ENCODE measurements at regions not wholly inside any gene's neighbourhood (a gene's known extent, or its start where the extent isn't known, plus 50 kb on each side); places are given as distances from the start of the nearest gene placed in this dataset.

DNA sequence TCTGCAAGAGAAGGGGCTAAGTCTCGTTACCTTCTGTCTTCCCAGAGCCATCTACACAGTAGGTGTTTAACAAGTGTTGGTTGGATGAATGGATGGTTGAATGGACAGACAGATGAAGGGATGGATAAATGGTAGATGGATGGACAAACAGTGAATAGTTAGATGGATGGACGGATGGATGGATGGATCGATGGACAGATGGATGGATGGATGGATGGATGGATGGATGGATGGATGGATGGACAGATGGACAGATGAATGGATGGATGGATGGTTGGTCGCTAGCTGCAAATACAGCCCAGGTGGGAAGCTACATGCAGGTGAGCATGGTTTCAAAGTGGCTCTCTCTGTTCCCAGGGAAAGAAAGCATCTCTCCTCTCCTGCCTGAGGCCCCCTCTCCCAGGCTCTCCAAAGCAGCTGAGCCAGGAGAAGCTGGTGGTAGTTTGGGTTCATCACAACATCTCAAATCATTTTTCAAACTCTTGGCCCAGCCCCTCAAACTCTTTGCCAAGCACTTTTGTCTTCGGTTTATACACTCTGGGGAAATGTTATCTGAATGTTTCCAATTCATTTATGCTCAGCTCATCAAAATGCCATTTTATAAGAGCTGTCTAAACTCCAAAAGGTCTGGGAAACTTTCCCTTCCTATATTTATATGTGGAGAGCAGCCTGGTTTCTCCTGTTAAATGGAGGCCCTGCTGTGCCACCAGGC, 192.7 kb downstream of the ANAPC1 start:
- TF ChIP-seq, protein P1, sequence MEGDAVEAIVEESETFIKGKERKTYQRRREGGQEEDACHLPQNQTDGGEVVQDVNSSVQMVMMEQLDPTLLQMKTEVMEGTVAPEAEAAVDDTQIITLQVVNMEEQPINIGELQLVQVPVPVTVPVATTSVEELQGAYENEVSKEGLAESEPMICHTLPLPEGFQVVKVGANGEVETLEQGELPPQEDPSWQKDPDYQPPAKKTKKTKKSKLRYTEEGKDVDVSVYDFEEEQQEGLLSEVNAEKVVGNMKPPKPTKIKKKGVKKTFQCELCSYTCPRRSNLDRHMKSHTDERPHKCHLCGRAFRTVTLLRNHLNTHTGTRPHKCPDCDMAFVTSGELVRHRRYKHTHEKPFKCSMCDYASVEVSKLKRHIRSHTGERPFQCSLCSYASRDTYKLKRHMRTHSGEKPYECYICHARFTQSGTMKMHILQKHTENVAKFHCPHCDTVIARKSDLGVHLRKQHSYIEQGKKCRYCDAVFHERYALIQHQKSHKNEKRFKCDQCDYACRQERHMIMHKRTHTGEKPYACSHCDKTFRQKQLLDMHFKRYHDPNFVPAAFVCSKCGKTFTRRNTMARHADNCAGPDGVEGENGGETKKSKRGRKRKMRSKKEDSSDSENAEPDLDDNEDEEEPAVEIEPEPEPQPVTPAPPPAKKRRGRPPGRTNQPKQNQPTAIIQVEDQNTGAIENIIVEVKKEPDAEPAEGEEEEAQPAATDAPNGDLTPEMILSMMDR (conservative IDR thresholded peaks at IDR 0.05; ENCODE audit: low read length) = no peak
- no peak for TF ChIP-seq EZH2phosphoT487 (IDR thresholded peaks at IDR 0.05; ENCODE audit: borderline replicate concordance, low read depth, low read length)
